H9 (cell line): ENCODE measurements at regions not wholly inside any gene's neighbourhood (a gene's known extent, or its start where the extent isn't known, plus 50 kb on each side); places are given as distances from the start of the nearest gene placed in this dataset.

ENCODE experiments used
- DNase-seq: peaks from one replicate; pipeline ENCODE4 v3.0.0-alpha.2; 2017
- H2AFZ ChIP-seq: one replicate; pipeline ENCODE4 v1.6.1; 2013; ENCODE audit warnings: mild to moderate bottlenecking, low read length, control low read depth, moderate library complexity
- H2AK5ac ChIP-seq: 2 replicates; pipeline ENCODE4 v1.6.1; 2013; ENCODE audit warnings: low read length, control low read depth, mixed read lengths; ENCODE audit not compliant: insufficient read length
- H2BK120ac ChIP-seq: one replicate; pipeline ENCODE4 v1.6.1; 2013; ENCODE audit warnings: low read depth, mild to moderate bottlenecking, low read length, control low read depth, inconsistent platforms; ENCODE audit not compliant: poor library complexity, severe bottlenecking
- H2BK12ac ChIP-seq: 2 replicates; pipeline ENCODE4 v1.6.1; 2013; ENCODE audit warnings: low read length, control low read depth, mixed read lengths, low read depth; ENCODE audit not compliant: insufficient read length
- H2BK15ac ChIP-seq: 2 replicates; pipeline ENCODE4 v1.6.1; 2013; ENCODE audit warnings: low read depth, low read length, control low read depth
- H2BK20ac ChIP-seq: one replicate; pipeline ENCODE4 v1.6.1; 2013; ENCODE audit warnings: low read depth, mild to moderate bottlenecking, low read length, control low read depth, inconsistent platforms; ENCODE audit not compliant: poor library complexity, severe bottlenecking
- H2BK5ac ChIP-seq: 2 replicates; pipeline ENCODE4 v1.6.1; 2013; ENCODE audit warnings: low read length, control low read depth, mixed read lengths; ENCODE audit not compliant: insufficient read length
- H3K14ac ChIP-seq: 2 replicates; pipeline ENCODE4 v1.6.1; 2013; ENCODE audit warnings: low read length, control low read depth; ENCODE audit not compliant: insufficient read depth
- H3K18ac ChIP-seq: 2 replicates; pipeline ENCODE4 v1.6.1; 2013; ENCODE audit warnings: low read depth, mild to moderate bottlenecking, mixed read lengths, low read length, control low read depth; ENCODE audit not compliant: insufficient read length
- H3K23ac ChIP-seq: 2 replicates; pipeline ENCODE4 v1.6.1; 2013; ENCODE audit warnings: low read length, control low read depth, mixed read lengths, low read depth; ENCODE audit not compliant: insufficient read length
- H3K23me2 ChIP-seq: 2 replicates; pipeline ENCODE4 v1.6.1; 2013; ENCODE audit warnings: low read depth, mild to moderate bottlenecking, mixed read lengths, low read length, control low read depth; ENCODE audit not compliant: insufficient read length, poor library complexity, severe bottlenecking
- H3K27ac ChIP-seq: 2 replicates; pipeline ENCODE4 v1.5.1; 2013; ENCODE audit warnings: low read length, control low read depth, mixed read lengths, low read depth; ENCODE audit not compliant: insufficient read length
- H3K27me3 ChIP-seq: 2 replicates; pipeline ENCODE4 v1.6.1; 2013; ENCODE audit warnings: low read length, control low read depth, inconsistent platforms; ENCODE audit not compliant: insufficient read depth
- H3K4ac ChIP-seq: 2 replicates; pipeline ENCODE4 v1.6.1; 2013; ENCODE audit warnings: low read depth, mild to moderate bottlenecking, control low read depth, inconsistent platforms, low read length, moderate library complexity
- H3K4me1 ChIP-seq: 2 replicates; pipeline ENCODE4 v1.6.1; 2013; ENCODE audit warnings: low read length, control low read depth, inconsistent platforms; ENCODE audit not compliant: insufficient read depth
- H3K4me2 ChIP-seq: 2 replicates; pipeline ENCODE4 v1.6.1; 2013; ENCODE audit warnings: low read length, control low read depth, mixed read lengths; ENCODE audit not compliant: insufficient read length, insufficient read depth
- H3K56ac ChIP-seq: 2 replicates; pipeline ENCODE4 v1.6.1; 2013; ENCODE audit warnings: low read depth, mild to moderate bottlenecking, mixed read lengths, low read length, control low read depth; ENCODE audit not compliant: insufficient read length
- H3K79me1 ChIP-seq: 2 replicates; pipeline ENCODE4 v1.6.1; 2013; ENCODE audit warnings: low read depth, mild to moderate bottlenecking, moderate library complexity, low read length, control low read depth, inconsistent platforms; ENCODE audit not compliant: insufficient read depth, poor library complexity, severe bottlenecking
- H3K79me2 ChIP-seq: 2 replicates; pipeline ENCODE4 v1.6.1; 2013; ENCODE audit warnings: low read length, control low read depth, inconsistent platforms; ENCODE audit not compliant: insufficient read depth
- H3K9ac ChIP-seq: 2 replicates; pipeline ENCODE4 v1.6.1; 2013; ENCODE audit warnings: low read length, control low read depth, mixed read lengths; ENCODE audit not compliant: insufficient read length; ENCODE audit errors: extremely low read depth
- H3K9me3 ChIP-seq: one replicate; pipeline ENCODE4 v1.6.1; 2013; ENCODE audit warnings: low read depth, low read length, inconsistent platforms; ENCODE audit not compliant: control insufficient read depth
- H3T11ph ChIP-seq: one replicate; pipeline ENCODE4 v1.6.1; 2013; ENCODE audit warnings: mild to moderate bottlenecking, low read length, control low read depth, inconsistent platforms
- H4K20me1 ChIP-seq: one replicate; pipeline ENCODE4 v1.6.1; 2013; ENCODE audit not compliant: control insufficient read depth, insufficient read length, insufficient read depth
- H4K5ac ChIP-seq: 2 replicates; pipeline ENCODE4 v1.6.1; 2013; ENCODE audit warnings: low read depth, mild to moderate bottlenecking, mixed read lengths, low read length, control low read depth; ENCODE audit not compliant: insufficient read length
- H4K8ac ChIP-seq: replicated peaks from 2 replicates; pipeline ENCODE4 v1.6.1; 2013; ENCODE audit warnings: low read length, control low read depth, mixed read lengths, low read depth; ENCODE audit not compliant: insufficient read length
- H4K91ac ChIP-seq: 2 replicates; pipeline ENCODE4 v1.6.1; 2013; ENCODE audit warnings: low read depth, mild to moderate bottlenecking, moderate library complexity, mixed read lengths, low read length, control low read depth; ENCODE audit not compliant: insufficient read length
- H3K27ac Mint-ChIP-seq, 3 experiments: 2 replicates in 2 of 3; 3 replicates in 1 of 3; pipeline ENCODE4 v1.8.0; 2020 to 2021; ENCODE audit warnings: mixed read lengths in 3 of 3, mild to moderate bottlenecking in 1 of 3, moderate library complexity in 1 of 3
- H3K27me3 Mint-ChIP-seq: 2 replicates; pipeline ENCODE4 v1.8.0; 2021; ENCODE audit warnings: low read depth, mild to moderate bottlenecking, moderate library complexity, mixed read lengths
- H3K36me3 Mint-ChIP-seq, 3 experiments: 2 replicates in 2 of 3; 3 replicates in 1 of 3; pipeline ENCODE4 v1.8.0; 2020 to 2021; ENCODE audit warnings: low read depth in 3 of 3, mixed read lengths in 3 of 3; ENCODE audit not compliant: insufficient read depth in 1 of 3
- H3K4me1 Mint-ChIP-seq, 2 experiments: 2 replicates each; pipeline ENCODE4 v1.8.0; 2020; ENCODE audit warnings: mixed read lengths in 2 of 2
- H3K4me3 Mint-ChIP-seq, 2 experiments: 2 replicates in 1 of 2; 3 replicates in 1 of 2; pipeline ENCODE4 v1.8.0; 2020 to 2021; ENCODE audit warnings: mild to moderate bottlenecking in 2 of 2, mixed read lengths in 2 of 2, moderate library complexity in 1 of 2
- H3K9me3 Mint-ChIP-seq, 2 experiments: 2 replicates in 1 of 2; 3 replicates in 1 of 2; pipeline ENCODE4 v1.8.0; 2020; ENCODE audit warnings: mild to moderate bottlenecking in 2 of 2, mixed read lengths in 2 of 2, moderate library complexity in 1 of 2
- WGBS: extraction: QIAGEN DNeasy Blood & Tissue Kit; methylation state at CpG from one replicate; pipeline ENCODE4 v1.1.7; 2013; ENCODE audit warnings: missing lambda C conversion rate, low lambda C conversion rate, mixed read lengths; ENCODE audit not compliant: insufficient read length; ENCODE audit errors: extremely low coverage; 5-methylcytosine and 5-hydroxymethylcytosine counted together
- TF ChIP-seq, protein P1 (sequence below): fragments of 200-600 bp; sonication (generic); conservative IDR thresholded peaks from 3 replicates; pipeline ENCODE4 v1.8.0; 2021; ENCODE audit warnings: antibody characterized with exemption, mild to moderate bottlenecking

DNA sequence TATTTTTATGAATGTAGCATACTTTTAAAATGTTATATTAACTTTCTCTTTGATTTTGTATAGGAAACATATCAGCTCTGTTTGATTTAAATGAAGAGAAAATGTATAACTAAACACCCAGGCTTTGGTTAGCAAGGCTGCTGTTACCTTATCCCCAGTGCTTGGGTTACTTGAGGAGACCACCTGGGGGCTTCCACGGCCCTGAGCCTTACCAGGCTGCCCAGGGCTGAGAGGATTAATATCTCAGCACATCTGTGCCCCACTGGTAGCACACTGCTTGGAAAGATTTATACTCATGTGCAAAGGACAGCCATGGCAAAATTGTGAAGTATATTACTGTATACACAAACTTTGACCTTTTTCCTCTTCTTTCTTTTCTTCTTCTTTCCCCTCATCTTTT lies 752.9 kb downstream of the RAPGEF2 start:
- Histone ChIP-seq H3K23ac (no peak overlapping the region), H2BK15ac (no peak overlapping the region), H3K4me1 (peaks cover 4% of the 10 kb centered on the region; the same call in 1 of the 2 replicates), H3K56ac (no peak overlapping the region), H3K14ac (no peak overlapping the region), H2BK20ac (no peak overlapping the region), H3K4ac (no peak overlapping the region), H3T11ph (no peak overlapping the region), H4K8ac (no peak overlapping the region), H3K4me2 (no peak overlapping the region), H3K27ac (no peak overlapping the region), H2BK12ac (no peak overlapping the region), H2BK120ac (no peak overlapping the region), H4K20me1 (no peaks in the 10 kb centered on the region), H4K5ac (no peak overlapping the region), H3K79me1 (no peaks in the 10 kb centered on the region), H3K79me2 (no peaks in the 10 kb centered on the region), H4K91ac (no peak overlapping the region), H3K27me3 (no peaks in the 10 kb centered on the region), H3K23me2 (no peaks in the 10 kb centered on the region), H3K9ac (no peak overlapping the region), H2AK5ac (no peak overlapping the region), H3K18ac (no peak overlapping the region), H2BK5ac (no peak overlapping the region), H2AFZ (no peak overlapping the region), H3K9me3 (no peaks in the 10 kb centered on the region)
- DNase-seq: no peak
- peaks cover 0 to 4% of the 10 kb centered on the region in 2 experiments; a peak in 2 of 5 replicates for H3K9me3 Mint-ChIP-seq
- no peak overlapping the region for H3K27ac Mint-ChIP-seq
- TF ChIP-seq, protein P1, sequence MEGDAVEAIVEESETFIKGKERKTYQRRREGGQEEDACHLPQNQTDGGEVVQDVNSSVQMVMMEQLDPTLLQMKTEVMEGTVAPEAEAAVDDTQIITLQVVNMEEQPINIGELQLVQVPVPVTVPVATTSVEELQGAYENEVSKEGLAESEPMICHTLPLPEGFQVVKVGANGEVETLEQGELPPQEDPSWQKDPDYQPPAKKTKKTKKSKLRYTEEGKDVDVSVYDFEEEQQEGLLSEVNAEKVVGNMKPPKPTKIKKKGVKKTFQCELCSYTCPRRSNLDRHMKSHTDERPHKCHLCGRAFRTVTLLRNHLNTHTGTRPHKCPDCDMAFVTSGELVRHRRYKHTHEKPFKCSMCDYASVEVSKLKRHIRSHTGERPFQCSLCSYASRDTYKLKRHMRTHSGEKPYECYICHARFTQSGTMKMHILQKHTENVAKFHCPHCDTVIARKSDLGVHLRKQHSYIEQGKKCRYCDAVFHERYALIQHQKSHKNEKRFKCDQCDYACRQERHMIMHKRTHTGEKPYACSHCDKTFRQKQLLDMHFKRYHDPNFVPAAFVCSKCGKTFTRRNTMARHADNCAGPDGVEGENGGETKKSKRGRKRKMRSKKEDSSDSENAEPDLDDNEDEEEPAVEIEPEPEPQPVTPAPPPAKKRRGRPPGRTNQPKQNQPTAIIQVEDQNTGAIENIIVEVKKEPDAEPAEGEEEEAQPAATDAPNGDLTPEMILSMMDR: no peak
- WGBS: no CpG with 5 or more reads among the region's 1 CpG
- no peaks in the 10 kb centered on the region; a peak in 1 of 7 replicates for H3K36me3 Mint-ChIP-seq
- peaks cover 4 to 10% of the 10 kb centered on the region in 2 experiments for H3K4me1 Mint-ChIP-seq
- H3K4me3 Mint-ChIP-seq: no peak overlapping the region
- no peaks in the 10 kb centered on the region for H3K27me3 Mint-ChIP-seq
